Neural cell (in vitro differentiated cells): ENCODE measurements at regions not wholly inside any gene's neighbourhood (a gene's known extent, or its start where the extent isn't known, plus 50 kb on each side); places are given as distances from the start of the nearest gene placed in this dataset.

Experiments
- H2AFZ ChIP-seq: fragments of 200-600, 300-800 bp; sonication (generic), shearing (Covaris generic); 2 replicates; pipeline ENCODE4 v1.6.0; 2014; ENCODE audit warnings: low read depth, mild to moderate bottlenecking, antibody characterized with exemption, low read length, moderate library complexity
- H3F3A ChIP-seq: fragments of 200-600 bp; shearing (Covaris generic); 2 replicates; pipeline ENCODE4 v1.6.1; 2016; ENCODE audit warnings: mild to moderate bottlenecking, moderate library complexity, mixed read lengths, antibody characterized with exemption, low read length; ENCODE audit not compliant: insufficient read depth, poor library complexity, severe bottlenecking
- H3K27ac ChIP-seq: fragments of 200-600, 300-800 bp; sonication (generic), shearing (Covaris generic); 2 replicates; pipeline ENCODE4 v1.5.1; 2014; ENCODE audit warnings: mild to moderate bottlenecking, low read length, moderate library complexity
- H3K27me3 ChIP-seq: fragments of 300-800, 200-600 bp; sonication (generic), shearing (Covaris generic); 2 replicates; pipeline ENCODE4 v1.6.0; 2014; ENCODE audit warnings: mild to moderate bottlenecking, low read depth, low read length, moderate library complexity; ENCODE audit not compliant: insufficient read depth
- H3K36me3 ChIP-seq: fragments of 300-800, 200-600 bp; sonication (generic), shearing (Covaris generic); 2 replicates; pipeline ENCODE4 v1.5.1; 2014; ENCODE audit warnings: mild to moderate bottlenecking, antibody characterized with exemption, low read length, moderate library complexity; ENCODE audit not compliant: insufficient read depth
- H3K4me2 ChIP-seq: fragments of 300-800, 200-600 bp; sonication (generic), shearing (Covaris generic); 2 replicates; pipeline ENCODE4 v1.6.0; 2014; ENCODE audit warnings: mild to moderate bottlenecking, low read length
- H3K4me3 ChIP-seq: fragments of 300-800, 200-600 bp; sonication (generic), shearing (Covaris generic); 2 replicates; pipeline ENCODE4 v1.5.1; 2014; ENCODE audit warnings: mild to moderate bottlenecking, low read length, moderate library complexity
- H3K79me2 ChIP-seq: fragments of 200-600 bp; shearing (Covaris generic); replicated peaks from 2 replicates; pipeline ENCODE4 v1.6.0; 2014; ENCODE audit warnings: mild to moderate bottlenecking, low read length, moderate library complexity; ENCODE audit not compliant: insufficient read depth
- H3K9ac ChIP-seq: fragments of 300-800, 200-600 bp; sonication (generic), shearing (Covaris generic); 2 replicates; pipeline ENCODE4 v1.6.1; 2016; ENCODE audit warnings: mild to moderate bottlenecking, low read length, mixed read lengths
- H3K9me2 ChIP-seq: fragments of 200-600 bp; shearing (Covaris generic); 2 replicates; pipeline ENCODE4 v1.6.1; 2016; ENCODE audit warnings: mild to moderate bottlenecking, low read length, mixed read lengths; ENCODE audit not compliant: insufficient read depth
- H3K9me3 ChIP-seq: fragments of 200-600, 300-800 bp; sonication (generic), shearing (Covaris generic); 2 replicates; pipeline ENCODE4 v1.6.1; 2016; ENCODE audit warnings: mild to moderate bottlenecking, mixed run types, low read length, moderate library complexity, mixed read lengths
- H4K20me1 ChIP-seq: fragments of 200-600 bp; shearing (Covaris generic); 2 replicates; pipeline ENCODE4 v1.6.1; 2016; ENCODE audit warnings: mild to moderate bottlenecking, mixed run types; ENCODE audit not compliant: insufficient read depth
- EP300 ChIP-seq: fragments of 450-650 bp; conservative IDR thresholded peaks from 2 replicates; pipeline ENCODE4 v1.6.1; 2014; ENCODE audit warnings: antibody characterized with exemption, mild to moderate bottlenecking, moderate library complexity; ENCODE audit not compliant: poor library complexity, severe bottlenecking
- EZH2 ChIP-seq: fragments of 200-600, 300-800 bp; shearing (Covaris generic), sonication (generic); IDR thresholded peaks from 2 replicates; pipeline ENCODE4 v1.6.1; 2014; ENCODE audit warnings: antibody characterized with exemption, low read length, borderline replicate concordance, mild to moderate bottlenecking; ENCODE audit not compliant: insufficient read depth, poor library complexity, severe bottlenecking
- MXI1 ChIP-seq: fragments of 450-650 bp; conservative IDR thresholded peaks from 2 replicates; pipeline ENCODE4 v1.6.1; 2014; ENCODE audit warnings: antibody characterized with exemption, mild to moderate bottlenecking; ENCODE audit not compliant: poor library complexity, severe bottlenecking
- TF ChIP-seq, protein P1 (sequence below): fragments of 450-650 bp; IDR thresholded peaks from 2 replicates; pipeline ENCODE4 v1.5.1; 2014; ENCODE audit warnings: antibody characterized with exemption, mild to moderate bottlenecking, moderate library complexity; ENCODE audit not compliant: poor library complexity, severe bottlenecking

DNA sequence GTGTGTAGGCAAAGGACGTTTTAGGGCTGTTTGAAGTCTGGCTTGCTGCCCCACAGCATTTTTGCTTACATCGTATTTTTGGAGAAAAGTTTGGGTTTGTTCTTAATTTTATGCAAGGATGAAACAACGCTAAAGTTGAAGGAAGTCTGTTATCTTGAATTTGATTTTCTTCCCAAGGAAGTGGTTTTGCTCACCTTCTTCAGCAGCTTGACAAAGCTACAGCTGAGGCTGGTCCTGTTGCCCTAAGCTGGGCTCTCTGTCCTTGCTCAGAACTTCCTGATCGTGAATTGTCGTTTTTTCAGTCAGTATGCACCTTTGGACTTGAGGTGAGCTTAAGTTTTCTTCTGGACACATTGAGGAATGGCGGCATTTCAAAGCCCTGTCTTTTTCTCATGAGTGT lies 62.1 kb upstream of the GSX1 start:
- no peak overlapping the region for H3K4me2 ChIP-seq
- no peak overlapping the region for H3K9ac ChIP-seq
- H3K27ac ChIP-seq: no peak overlapping the region
- no peak overlapping the region for H3K4me3 ChIP-seq
- H3K79me2 ChIP-seq: no peaks in the 10 kb centered on the region
- no peak overlapping the region for H2AFZ ChIP-seq
- no peaks in the 10 kb centered on the region for H3K9me2 ChIP-seq
- no peaks in the 10 kb centered on the region for H4K20me1 ChIP-seq
- no peaks in the 10 kb centered on the region for H3F3A ChIP-seq
- no peaks in the 10 kb centered on the region for H3K27me3 ChIP-seq
- H3K9me3 ChIP-seq: no peaks in the 10 kb centered on the region
- no peak for TF ChIP-seq EP300
- no peak for TF ChIP-seq EZH2
- no peak for TF ChIP-seq MXI1
- TF ChIP-seq, protein P1, sequence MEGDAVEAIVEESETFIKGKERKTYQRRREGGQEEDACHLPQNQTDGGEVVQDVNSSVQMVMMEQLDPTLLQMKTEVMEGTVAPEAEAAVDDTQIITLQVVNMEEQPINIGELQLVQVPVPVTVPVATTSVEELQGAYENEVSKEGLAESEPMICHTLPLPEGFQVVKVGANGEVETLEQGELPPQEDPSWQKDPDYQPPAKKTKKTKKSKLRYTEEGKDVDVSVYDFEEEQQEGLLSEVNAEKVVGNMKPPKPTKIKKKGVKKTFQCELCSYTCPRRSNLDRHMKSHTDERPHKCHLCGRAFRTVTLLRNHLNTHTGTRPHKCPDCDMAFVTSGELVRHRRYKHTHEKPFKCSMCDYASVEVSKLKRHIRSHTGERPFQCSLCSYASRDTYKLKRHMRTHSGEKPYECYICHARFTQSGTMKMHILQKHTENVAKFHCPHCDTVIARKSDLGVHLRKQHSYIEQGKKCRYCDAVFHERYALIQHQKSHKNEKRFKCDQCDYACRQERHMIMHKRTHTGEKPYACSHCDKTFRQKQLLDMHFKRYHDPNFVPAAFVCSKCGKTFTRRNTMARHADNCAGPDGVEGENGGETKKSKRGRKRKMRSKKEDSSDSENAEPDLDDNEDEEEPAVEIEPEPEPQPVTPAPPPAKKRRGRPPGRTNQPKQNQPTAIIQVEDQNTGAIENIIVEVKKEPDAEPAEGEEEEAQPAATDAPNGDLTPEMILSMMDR: no peak
- H3K36me3 ChIP-seq: no peaks in the 10 kb centered on the region
